ENCODE measurements at regions not wholly inside any gene's neighbourhood (a gene's known extent, or its start where the extent isn't known, plus 50 kb on each side); places are given as distances from the start of the nearest gene placed in this dataset.

DNA sequence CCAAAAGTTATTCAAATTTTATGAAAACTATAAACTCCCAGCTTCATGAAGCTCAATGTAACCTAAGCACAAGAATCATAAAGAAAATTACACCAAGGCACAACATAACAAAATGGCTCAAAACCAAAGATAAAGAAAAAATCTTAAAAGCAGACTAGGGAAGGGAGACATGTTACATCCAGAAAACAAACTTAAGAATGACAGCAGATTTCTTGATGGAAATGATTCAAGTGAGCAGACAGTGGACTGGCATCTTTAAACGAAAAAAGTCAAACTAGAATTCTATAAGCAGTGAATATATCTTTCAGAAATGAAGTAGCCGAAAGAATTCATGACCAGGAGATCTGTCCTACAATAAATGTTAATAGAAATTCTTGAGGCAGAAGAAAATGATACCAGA lies 75.6 kb downstream of the SHANK2 start:
- H3K4me3 ChIP-seq (ENCODE audit: low read length), result no peak overlapping the region
- peaks cover 17% of the 10 kb centered on the region; the same call in 1 of the 2 replicates for H3K27me3 ChIP-seq (ENCODE audit: low read depth, low read length)
- TF ChIP-seq, protein P1, sequence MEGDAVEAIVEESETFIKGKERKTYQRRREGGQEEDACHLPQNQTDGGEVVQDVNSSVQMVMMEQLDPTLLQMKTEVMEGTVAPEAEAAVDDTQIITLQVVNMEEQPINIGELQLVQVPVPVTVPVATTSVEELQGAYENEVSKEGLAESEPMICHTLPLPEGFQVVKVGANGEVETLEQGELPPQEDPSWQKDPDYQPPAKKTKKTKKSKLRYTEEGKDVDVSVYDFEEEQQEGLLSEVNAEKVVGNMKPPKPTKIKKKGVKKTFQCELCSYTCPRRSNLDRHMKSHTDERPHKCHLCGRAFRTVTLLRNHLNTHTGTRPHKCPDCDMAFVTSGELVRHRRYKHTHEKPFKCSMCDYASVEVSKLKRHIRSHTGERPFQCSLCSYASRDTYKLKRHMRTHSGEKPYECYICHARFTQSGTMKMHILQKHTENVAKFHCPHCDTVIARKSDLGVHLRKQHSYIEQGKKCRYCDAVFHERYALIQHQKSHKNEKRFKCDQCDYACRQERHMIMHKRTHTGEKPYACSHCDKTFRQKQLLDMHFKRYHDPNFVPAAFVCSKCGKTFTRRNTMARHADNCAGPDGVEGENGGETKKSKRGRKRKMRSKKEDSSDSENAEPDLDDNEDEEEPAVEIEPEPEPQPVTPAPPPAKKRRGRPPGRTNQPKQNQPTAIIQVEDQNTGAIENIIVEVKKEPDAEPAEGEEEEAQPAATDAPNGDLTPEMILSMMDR (IDR thresholded peaks at IDR 0.05; ENCODE audit: low read depth, low read length), result no peak
- no peak for TF ChIP-seq EZH2phosphoT487 (IDR thresholded peaks at IDR 0.05; ENCODE audit: low read depth)
- no peaks in the 10 kb centered on the region for H3K79me2 ChIP-seq (ENCODE audit: low read length)
- H3K4me1 ChIP-seq (ENCODE audit: low read length), result no peaks in the 10 kb centered on the region
- H3K36me3 ChIP-seq (replicated peaks; ENCODE audit: low read depth, low read length), result no peaks in the 10 kb centered on the region
- H3K4me2 ChIP-seq (ENCODE audit: low read length), result no peak overlapping the region
- no peaks in the 10 kb centered on the region for H4K20me1 ChIP-seq (ENCODE audit: insufficient read depth, low read length)
- peaks cover 10% of the 10 kb centered on the region; the same call in 1 of the 2 replicates for H3K9me3 ChIP-seq (ENCODE audit: insufficient read depth, low read length)
- H2AFZ ChIP-seq (ENCODE audit: low read depth, low read length), result no peak overlapping the region
- no peak overlapping the region for H3K27ac ChIP-seq (ENCODE audit: low read length)
- no peak overlapping the region for H3K9ac ChIP-seq (ENCODE audit: low read length)

DNA sequence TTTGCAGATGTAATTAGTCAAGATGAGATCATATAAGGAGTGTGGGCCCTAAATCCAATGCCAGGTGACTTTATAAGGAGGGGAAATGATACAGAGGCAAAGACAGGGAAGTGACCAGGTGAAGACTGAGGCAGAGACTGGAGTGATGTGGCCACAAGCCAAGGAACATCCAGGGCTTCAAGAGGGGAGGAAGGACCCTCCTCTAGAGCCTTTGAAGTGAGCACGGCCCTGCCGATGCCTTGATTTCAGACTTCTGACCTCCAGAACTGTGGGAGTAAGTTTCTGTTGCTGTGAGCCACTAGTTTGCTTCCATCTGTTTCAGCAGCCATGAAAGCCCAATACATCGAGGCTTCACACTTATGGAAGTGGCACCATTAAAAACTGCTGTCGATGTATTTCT lies 78.7 kb downstream of the SHANK2 start:
- no peaks in the 10 kb centered on the region for H3K79me2 ChIP-seq (ENCODE audit: low read length)
- H3K4me3 ChIP-seq (ENCODE audit: low read length), result no peak overlapping the region
- H2AFZ ChIP-seq (ENCODE audit: low read depth, low read length), result no peak overlapping the region
- no peak overlapping the region for H3K27ac ChIP-seq (ENCODE audit: low read length)
- peaks cover 3% of the 10 kb centered on the region; the same call in 1 of the 2 replicates for H3K27me3 ChIP-seq (ENCODE audit: low read depth, low read length)
- TF ChIP-seq, protein P1 (IDR thresholded peaks at IDR 0.05; ENCODE audit: low read depth, low read length), result no peak
- TF ChIP-seq EZH2phosphoT487 (IDR thresholded peaks at IDR 0.05; ENCODE audit: low read depth), result no peak
- no peak overlapping the region for H3K9ac ChIP-seq (ENCODE audit: low read length)
- no peaks in the 10 kb centered on the region for H3K36me3 ChIP-seq (replicated peaks; ENCODE audit: low read depth, low read length)
- no peak overlapping the region for H3K4me2 ChIP-seq (ENCODE audit: low read length)
- no peaks in the 10 kb centered on the region for H3K4me1 ChIP-seq (ENCODE audit: low read length)
- H3K9me3 ChIP-seq (ENCODE audit: insufficient read depth, low read length), result peaks cover 10% of the 10 kb centered on the region; the same call in 1 of the 2 replicates
- no peaks in the 10 kb centered on the region for H4K20me1 ChIP-seq (ENCODE audit: insufficient read depth, low read length)

DNA sequence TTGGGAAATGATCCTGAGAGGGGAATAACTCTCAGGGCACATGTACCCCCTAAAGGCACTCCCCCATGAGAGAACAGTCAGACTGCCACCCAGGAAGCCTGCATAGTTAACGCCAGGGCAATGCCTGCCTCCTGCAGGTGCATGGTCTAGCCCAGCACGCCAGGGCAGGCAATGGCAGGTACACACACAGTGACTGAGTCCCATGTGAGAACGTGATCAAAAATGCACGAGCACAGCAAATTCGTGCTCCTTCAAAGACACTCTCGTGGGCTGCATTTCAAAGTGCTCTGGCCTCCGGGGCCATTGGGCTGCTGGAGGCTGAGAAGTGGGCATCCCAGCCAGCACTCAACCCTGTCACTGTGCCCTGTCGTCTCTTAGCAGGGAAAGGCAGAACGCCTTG lies 79.7 kb downstream of the SHANK2 start:
- TF ChIP-seq, protein P1 (IDR thresholded peaks at IDR 0.05; ENCODE audit: low read depth, low read length), result no peak
- no peak for TF ChIP-seq EZH2phosphoT487 (IDR thresholded peaks at IDR 0.05; ENCODE audit: low read depth)
- H3K27me3 ChIP-seq (ENCODE audit: low read depth, low read length), result peaks cover 3% of the 10 kb centered on the region; the same call in 1 of the 2 replicates

DNA sequence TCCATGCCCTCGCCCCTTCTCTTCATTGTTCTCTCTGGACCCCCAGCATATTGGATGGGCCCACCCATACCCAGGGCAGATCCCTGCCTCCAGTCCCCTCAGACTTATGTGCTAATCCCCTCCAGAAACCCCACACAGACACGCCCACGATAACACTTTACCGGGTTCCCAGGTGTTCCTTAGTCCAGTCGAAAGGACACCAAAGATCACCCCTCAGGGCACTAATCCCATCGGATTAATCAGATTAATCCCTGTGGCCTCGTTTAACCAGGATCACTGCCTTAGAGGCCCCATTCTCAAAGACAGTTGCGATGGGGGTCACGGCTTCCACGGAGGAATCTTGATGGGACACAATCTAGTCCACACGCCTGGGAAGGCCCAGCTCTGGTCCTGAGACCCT lies 80.8 kb downstream of the SHANK2 start:
- Histone ChIP-seq H3K4me2 (ENCODE audit: low read length) (no peak overlapping the region), H3K9ac (ENCODE audit: low read length) (no peak overlapping the region), H3K27me3 (ENCODE audit: low read depth, low read length) (no peaks in the 10 kb centered on the region), H3K9me3 (ENCODE audit: insufficient read depth, low read length) (peaks cover 4% of the 10 kb centered on the region; the same call in 1 of the 2 replicates), H3K79me2 (ENCODE audit: low read length) (no peaks in the 10 kb centered on the region), H3K4me1 (ENCODE audit: low read length) (no peaks in the 10 kb centered on the region), H4K20me1 (ENCODE audit: insufficient read depth, low read length) (no peaks in the 10 kb centered on the region), H3K36me3 (replicated peaks; ENCODE audit: low read depth, low read length) (no peaks in the 10 kb centered on the region), H3K4me3 (ENCODE audit: low read length) (no peak overlapping the region), H2AFZ (ENCODE audit: low read depth, low read length) (no peak overlapping the region), H3K27ac (ENCODE audit: low read length) (no peak overlapping the region)
- TF ChIP-seq, protein P1 (IDR thresholded peaks at IDR 0.05; ENCODE audit: low read depth, low read length), result no peak
- no peak for TF ChIP-seq EZH2phosphoT487 (IDR thresholded peaks at IDR 0.05; ENCODE audit: low read depth)

More for the DNA sequence above, 79.7 kb downstream of the SHANK2 start:
- Histone ChIP-seq H3K4me2 (ENCODE audit: low read length) (no peak overlapping the region), H3K4me3 (ENCODE audit: low read length) (no peak overlapping the region), H3K79me2 (ENCODE audit: low read length) (no peaks in the 10 kb centered on the region), H3K36me3 (replicated peaks; ENCODE audit: low read depth, low read length) (no peaks in the 10 kb centered on the region), H3K9me3 (ENCODE audit: insufficient read depth, low read length) (peaks cover 10% of the 10 kb centered on the region; the same call in 1 of the 2 replicates), H4K20me1 (ENCODE audit: insufficient read depth, low read length) (no peaks in the 10 kb centered on the region), H3K27ac (ENCODE audit: low read length) (no peak overlapping the region), H3K9ac (ENCODE audit: low read length) (no peak overlapping the region), H3K4me1 (ENCODE audit: low read length) (no peaks in the 10 kb centered on the region), H2AFZ (ENCODE audit: low read depth, low read length) (no peak overlapping the region)

Data from OCI-LY3 (cell line).